GM18508 (cell line): ENCODE measurements at regions not wholly inside any gene's neighbourhood (a gene's known extent, or its start where the extent isn't known, plus 50 kb on each side); places are given as distances from the start of the nearest gene placed in this dataset.
"Not testable (repeated sequence)": the region's sequence is repeated elsewhere in the genome, so short reads cannot be mapped to it uniquely, and the experiment has no call there.

Experiments used
- ATAC-seq: cut with Tn5 transposase; IDR thresholded peaks from one replicate; pipeline ENCODE4 v1.9.1; 2021; ENCODE audit warnings: moderate number of reproducible peaks; ENCODE audit not compliant: insufficient read depth, unreplicated experiment

GRCh38 chr14:55802986-55803872, 223.2 kb downstream of the KTN1 start:
- ATAC-seq, result no peak

- ATAC-seq, result no peak
These were observed 224.0 kb downstream of the KTN1 start for GRCh38 chr14:55803873-55804553.

- ATAC-seq, result no peak
These were observed 225.2 kb downstream of the KTN1 start for GRCh38 chr14:55805250-55805649.

- no peak for ATAC-seq
These were observed 227.3 kb downstream of the KTN1 start for GRCh38 chr14:55807053-55807880.

- no peak for ATAC-seq
These were observed 227.9 kb downstream of the KTN1 start for GRCh38 chr14:55807881-55808379.

DNA sequence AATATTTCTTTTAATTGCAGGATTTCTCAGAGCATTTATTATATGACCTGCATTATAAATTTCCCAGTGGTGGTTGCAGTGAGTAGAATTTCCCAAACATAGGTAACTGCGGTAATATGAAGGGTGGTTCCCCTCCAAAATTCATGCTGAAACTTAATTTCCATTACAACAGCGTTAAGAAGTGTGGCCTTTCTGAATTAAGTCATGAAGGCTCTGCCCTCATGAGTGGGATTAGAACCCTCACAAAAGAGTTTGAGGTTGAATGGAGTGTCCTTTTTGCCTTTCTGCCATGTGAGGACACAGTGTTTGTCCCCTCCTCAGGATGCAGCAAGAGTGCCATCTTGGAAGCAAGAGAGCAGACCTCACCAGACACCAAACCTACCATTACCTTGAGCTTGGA, 233.6 kb downstream of the KTN1 start:
- no peak for ATAC-seq

DNA sequence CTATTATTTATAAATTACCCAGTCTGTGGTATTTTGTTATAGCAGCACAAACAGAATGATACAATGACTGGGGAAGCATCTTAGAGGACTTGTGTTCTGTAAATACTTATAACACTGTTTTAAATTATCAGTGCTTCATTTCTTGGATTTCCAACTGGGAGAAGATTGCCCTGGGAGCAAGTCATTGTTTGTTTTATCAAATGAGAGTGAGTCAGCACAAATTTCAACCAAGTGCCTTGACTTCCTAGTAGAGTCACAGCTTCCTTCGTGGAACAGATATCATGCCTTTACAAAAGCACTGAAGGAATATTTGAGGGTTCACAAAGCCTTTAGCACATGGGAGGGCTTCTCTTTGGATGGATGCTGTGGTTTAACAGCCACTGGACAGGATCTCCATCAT, 234.1 kb downstream of the KTN1 start:
- no peak for ATAC-seq

DNA sequence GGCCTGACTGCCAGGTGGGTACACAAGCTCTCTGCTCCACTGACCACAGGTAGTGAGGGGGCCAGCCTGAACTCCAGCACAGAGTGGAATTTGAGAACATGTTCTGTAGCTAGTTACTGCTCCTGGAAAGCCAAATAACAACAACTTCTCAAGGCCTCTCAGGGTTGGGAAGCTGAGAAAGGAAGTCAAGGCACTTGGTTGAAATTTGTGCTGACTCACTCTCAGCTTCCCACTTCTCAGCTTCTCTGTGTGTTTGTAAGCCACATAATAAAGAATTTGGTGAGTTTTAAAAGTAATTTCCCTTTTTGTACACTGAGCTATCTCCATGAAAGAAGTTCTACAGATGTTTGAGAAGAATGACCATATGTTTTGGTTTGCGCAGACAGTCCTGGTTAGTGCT, 234.9 kb downstream of the KTN1 start:
- no peak for ATAC-seq

DNA sequence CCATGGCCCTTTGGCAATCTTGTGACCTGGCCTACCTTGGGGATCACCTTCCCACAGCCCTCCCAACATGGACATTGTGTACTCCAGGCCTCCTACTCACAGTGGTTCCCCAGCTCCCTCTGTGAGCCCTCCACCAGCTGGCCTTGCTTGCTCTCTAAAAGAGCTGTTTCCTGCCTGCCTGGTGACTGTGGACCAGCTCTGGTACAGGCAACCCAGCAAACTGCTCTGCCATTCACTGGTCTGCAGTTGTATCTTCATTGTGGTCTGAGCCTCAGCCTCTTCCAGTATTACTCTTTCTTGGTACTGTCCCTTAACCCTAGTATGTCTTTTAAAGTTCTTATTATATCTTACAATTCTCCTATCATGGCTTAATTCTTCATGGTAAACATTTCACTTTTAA, 236.2 kb downstream of the KTN1 start:
- ATAC-seq, result no peak

DNA sequence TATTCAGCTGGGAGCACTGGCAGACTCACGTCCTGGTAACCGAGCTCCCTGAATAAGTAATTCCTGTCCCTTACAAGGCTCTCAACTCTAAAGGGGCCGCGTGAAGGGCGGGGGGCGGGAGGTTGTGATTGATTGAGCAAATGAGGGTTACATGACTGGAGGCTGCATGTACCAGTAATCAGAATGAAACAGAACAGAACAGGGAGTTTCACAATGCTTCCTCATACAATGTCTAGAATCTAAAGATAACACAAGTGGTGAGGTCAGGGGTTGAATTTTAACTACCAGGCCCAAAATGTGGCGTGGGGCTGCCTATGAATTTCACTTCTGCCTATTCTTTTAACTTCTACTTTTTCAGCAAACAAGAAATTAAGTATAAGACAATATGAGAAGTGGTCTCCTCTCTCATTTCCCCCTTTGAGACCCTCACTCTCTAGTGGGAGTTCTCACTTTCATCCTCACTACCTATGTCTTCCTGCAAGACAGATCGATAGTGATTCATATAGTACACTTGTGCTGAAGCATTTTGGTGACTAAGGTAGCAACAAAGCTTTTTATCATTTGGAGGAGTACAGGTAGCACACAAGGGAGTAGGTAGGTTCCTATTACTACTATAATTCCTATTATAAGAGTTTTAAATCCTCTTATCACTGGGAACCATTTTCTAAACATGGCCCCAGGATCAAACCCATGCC, 239.8 kb downstream of the KTN1 start:
- peak; percentile 88 for ATAC-seq

GRCh38 chr14:55822906-55823305, 242.9 kb downstream of the KTN1 start:
- no peak for ATAC-seq

DNA sequence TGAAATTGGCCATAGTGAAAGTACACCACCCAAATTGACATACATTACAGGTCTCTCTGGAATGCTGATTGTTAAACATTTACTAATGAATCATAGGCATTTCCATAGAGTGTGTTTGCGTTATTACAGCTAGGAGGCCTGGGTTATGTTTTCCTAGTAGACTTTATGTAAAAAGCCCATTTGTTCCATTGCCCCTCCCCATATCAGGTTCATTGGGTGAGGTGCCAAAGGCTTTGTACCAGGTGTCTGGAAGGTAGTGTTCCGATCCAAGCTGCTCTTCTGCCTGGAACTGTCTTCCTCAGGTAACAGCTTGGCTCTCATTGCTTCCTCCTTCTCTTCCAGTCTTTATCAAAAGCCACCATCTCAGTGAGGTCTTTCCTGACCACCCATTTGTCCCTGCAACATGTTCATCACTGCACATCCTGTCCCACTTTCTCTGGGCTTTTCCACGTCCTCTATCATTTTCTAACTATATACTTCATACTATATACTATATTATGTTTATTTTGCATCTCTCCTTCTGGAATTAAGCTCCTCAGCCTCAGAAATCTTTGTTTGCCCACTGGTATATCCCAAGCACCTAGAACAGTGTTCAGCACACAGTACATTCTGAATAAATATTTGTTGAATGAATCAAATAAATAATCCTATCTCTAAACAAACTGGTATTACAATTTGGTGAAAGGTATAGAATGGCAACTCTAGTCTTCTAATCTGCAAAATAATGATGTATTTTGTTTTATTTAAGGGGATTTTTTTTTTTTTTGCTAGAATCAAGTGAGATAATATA, 252.3 kb downstream of the KTN1 start:
- ATAC-seq, result no peak

GRCh38 chr14:55832974-55833373, 253.0 kb downstream of the KTN1 start:
- no peak for ATAC-seq

DNA sequence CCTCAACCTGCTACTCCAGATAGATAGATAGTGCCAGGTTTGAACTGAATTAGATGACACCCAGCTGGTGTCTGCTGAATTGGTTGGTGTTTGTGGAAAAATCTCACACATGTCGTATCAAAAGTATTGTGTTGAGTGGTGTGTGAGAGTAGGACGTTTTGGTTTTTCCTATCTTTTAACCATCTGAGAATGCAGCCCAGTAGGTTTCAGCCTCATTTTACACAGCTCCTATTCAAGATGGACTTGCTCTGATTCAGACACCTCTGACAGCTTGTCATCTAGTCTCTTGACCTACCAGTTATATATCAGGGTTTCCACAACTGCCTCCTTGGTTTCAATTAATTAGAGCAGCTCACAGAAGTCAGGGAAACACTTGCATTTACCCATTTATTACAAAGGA, 254.4 kb downstream of the KTN1 start:
- ATAC-seq, result no peak

- ATAC-seq, result no peak
These were observed 256.0 kb downstream of the KTN1 start for GRCh38 chr14:55835985-55836384.

GRCh38 chr14:55837467-55837866, 257.5 kb downstream of the KTN1 start:
- ATAC-seq, result no peak

DNA sequence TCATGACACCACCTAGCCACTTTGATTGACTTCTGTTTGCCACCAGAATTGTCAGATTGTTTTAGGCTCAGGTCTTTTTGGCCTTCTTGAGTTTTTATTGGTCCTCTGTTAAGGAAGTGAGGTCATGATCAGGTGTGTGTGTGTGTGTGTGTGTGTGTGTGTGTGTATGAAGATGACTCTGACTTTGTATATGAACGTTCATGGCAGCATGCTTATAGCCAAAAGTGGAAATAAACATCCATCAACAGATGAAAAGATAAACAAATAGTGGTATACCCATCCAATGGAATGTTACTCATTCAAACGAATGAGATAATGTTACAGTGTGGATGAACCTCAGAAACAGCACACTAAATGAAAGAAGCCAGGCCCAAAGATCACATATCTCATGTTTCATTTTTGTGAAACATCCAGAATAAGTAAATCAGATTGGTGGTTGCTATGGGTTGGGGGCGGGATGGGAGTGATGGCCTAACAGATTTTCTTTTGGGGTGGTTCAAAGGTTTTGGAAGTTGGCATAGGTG, 258.6 kb downstream of the KTN1 start:
- no peak for ATAC-seq

DNA sequence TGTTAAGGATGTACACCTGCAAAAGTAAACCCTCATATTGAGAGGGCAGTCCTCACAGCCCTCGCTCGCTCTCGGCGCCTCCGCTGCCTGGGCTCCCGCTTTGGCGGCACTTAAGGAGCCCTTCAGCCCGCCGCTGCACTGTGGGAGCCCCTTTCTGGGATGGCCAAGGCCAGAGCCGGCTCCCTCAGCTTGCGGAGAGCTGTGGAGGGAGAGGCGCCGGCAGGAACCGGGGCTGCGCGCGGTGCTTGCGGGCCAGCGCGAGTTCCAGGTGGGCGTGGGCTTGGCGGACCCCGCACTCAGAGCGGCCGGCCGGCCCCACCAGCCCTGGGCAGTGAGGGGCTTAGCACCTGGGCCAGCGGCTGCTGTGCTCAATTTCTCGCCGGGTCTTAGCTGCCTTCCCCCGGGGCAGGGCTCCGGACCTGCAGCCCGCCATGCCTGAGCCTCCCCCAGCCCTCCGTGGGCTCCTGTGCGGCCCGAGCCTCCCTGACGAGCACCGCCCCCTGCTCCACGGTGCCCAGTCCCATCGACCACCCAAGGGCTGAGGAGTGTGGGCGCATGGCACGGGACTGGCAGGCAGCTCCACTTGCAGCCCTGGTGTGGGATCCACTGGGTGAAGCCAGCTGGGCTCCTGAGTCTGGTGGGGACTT, 259.4 kb downstream of the KTN1 start:
- not testable (repeated sequence) for ATAC-seq

DNA sequence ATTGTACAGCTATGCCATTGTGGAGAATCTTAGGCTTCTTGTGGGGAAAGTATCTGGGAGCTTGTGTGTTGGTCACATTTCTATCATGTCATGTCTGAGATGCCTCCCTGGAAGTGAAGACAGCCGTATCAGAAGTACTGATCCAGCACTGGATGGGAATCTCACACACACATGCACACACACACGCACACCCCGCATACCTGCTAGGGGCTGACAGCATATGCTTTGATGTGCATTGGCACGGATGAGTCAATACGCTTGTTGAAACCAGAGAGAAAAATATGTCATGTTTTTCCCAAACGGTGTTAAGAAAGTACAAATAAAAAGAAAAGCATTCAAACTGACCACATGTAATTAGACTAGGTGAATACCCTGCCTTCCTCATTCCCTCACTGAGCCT, 260.8 kb downstream of the KTN1 start:
- no peak for ATAC-seq
